ENCODE measurements at regions not wholly inside any gene's neighbourhood (a gene's known extent, or its start where the extent isn't known, plus 50 kb on each side); places are given as distances from the start of the nearest gene placed in this dataset.

DNA sequence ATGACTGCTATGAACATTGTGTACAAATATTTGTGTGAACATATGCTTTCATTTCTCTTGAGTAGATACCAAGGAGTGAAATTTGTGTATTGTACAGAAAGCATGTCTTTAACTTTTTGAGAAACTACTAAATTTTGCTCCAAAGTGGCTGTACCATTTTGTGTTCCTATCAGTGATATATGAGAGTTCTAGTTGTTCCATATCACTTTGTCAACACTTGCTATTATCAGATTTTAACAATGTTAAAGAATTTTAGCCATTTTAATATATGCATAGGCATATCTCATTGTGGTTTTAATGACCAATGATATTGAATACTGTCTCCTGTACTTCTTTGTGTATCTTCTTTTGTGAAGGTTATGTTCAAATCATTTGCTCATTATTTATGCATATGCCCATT lies 142.9 kb upstream of the NR3C1 start:
- TF ChIP-seq RBM22 (IDR thresholded peaks at IDR 0.05; ENCODE audit: low read depth, low read length, poor library complexity, severe bottlenecking) = no peak
- no peak for TF ChIP-seq ZKSCAN8 (CRISPR knock-in tag; IDR thresholded peaks at IDR 0.05)
- TF ChIP-seq PCBP1 (IDR thresholded peaks at IDR 0.05; ENCODE audit: low read depth, low read length, poor library complexity, severe bottlenecking) = no peak
- TF ChIP-seq, protein P1, sequence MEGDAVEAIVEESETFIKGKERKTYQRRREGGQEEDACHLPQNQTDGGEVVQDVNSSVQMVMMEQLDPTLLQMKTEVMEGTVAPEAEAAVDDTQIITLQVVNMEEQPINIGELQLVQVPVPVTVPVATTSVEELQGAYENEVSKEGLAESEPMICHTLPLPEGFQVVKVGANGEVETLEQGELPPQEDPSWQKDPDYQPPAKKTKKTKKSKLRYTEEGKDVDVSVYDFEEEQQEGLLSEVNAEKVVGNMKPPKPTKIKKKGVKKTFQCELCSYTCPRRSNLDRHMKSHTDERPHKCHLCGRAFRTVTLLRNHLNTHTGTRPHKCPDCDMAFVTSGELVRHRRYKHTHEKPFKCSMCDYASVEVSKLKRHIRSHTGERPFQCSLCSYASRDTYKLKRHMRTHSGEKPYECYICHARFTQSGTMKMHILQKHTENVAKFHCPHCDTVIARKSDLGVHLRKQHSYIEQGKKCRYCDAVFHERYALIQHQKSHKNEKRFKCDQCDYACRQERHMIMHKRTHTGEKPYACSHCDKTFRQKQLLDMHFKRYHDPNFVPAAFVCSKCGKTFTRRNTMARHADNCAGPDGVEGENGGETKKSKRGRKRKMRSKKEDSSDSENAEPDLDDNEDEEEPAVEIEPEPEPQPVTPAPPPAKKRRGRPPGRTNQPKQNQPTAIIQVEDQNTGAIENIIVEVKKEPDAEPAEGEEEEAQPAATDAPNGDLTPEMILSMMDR (IDR thresholded peaks at IDR 0.05 in 2 of 3, conservative IDR thresholded peaks at IDR 0.05 in 1 of 3; ENCODE audit: insufficient read depth in 2 of 3, low read depth in 1 of 3, low read length in 3 of 3) = no peak
- no peak for TF ChIP-seq SMAD3 (CRISPR knock-in tag; conservative IDR thresholded peaks at IDR 0.05)
- TF ChIP-seq, protein P2, sequence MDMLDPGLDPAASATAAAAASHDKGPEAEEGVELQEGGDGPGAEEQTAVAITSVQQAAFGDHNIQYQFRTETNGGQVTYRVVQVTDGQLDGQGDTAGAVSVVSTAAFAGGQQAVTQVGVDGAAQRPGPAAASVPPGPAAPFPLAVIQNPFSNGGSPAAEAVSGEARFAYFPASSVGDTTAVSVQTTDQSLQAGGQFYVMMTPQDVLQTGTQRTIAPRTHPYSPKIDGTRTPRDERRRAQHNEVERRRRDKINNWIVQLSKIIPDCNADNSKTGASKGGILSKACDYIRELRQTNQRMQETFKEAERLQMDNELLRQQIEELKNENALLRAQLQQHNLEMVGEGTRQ (CRISPR knock-in tag; IDR thresholded peaks at IDR 0.05) = no peak
- TF ChIP-seq, protein P3, sequence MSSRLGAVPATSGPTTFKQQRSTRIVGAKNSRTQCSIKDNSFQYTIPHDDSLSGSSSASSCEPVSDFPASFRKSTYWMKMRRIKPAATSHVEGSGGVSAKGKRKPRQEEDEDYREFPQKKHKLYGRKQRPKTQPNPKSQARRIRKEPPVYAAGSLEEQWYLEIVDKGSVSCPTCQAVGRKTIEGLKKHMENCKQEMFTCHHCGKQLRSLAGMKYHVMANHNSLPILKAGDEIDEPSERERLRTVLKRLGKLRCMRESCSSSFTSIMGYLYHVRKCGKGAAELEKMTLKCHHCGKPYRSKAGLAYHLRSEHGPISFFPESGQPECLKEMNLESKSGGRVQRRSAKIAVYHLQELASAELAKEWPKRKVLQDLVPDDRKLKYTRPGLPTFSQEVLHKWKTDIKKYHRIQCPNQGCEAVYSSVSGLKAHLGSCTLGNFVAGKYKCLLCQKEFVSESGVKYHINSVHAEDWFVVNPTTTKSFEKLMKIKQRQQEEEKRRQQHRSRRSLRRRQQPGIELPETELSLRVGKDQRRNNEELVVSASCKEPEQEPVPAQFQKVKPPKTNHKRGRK (tag; IDR thresholded peaks at IDR 0.05) = no peak
- TF ChIP-seq GTF2E2 (tag; IDR thresholded peaks at IDR 0.05) = no peak
- TF ChIP-seq KDM1A (IDR thresholded peaks at IDR 0.05) = no peak
- no peak for TF ChIP-seq MAZ (CRISPR knock-in tag; conservative IDR thresholded peaks at IDR 0.05 in 1 of 2, IDR thresholded peaks at IDR 0.05 in 1 of 2)
- TF ChIP-seq EP300 (IDR thresholded peaks at IDR 0.05; ENCODE audit: low read length) = no peak
- TF ChIP-seq TAF1 (IDR thresholded peaks at IDR 0.05; ENCODE audit: control insufficient read depth, extremely low read depth, insufficient read depth, low read length, severe bottlenecking) = no peak
- TF ChIP-seq POLR2AphosphoS2 (IDR thresholded peaks at IDR 0.05; ENCODE audit: low read length) = no peak

Measured in K562 (cell line).